Activated CD8-positive, alpha-beta memory T cell treated with anti-CD3 and anti-CD28 coated beads, Interleukin-2, amount 10 ng/mL, durations not matched to agents 7 days and 5 days (primary cell): ENCODE measurements at regions not wholly inside any gene's neighbourhood (a gene's known extent, or its start where the extent isn't known, plus 50 kb on each side); places are given as distances from the start of the nearest gene placed in this dataset.

Source experiments
- ATAC-seq: fragments of 150-1000 bp; cut with Tn5 transposase; one replicate; pipeline ENCODE4 v1.10.0; 2021; ENCODE audit warnings: moderate library complexity
- CTCF ChIA-PET: fragments of 350-600 bp; sonication (Branson Sonifier 250); formaldehyde crosslinking; loops from one replicate; lab custom pipeline; 2021; ENCODE audit warnings: antibody characterized with exemption; lab: Charles Lee
- DNase-seq: peaks from one replicate; pipeline ENCODE4 v3.0.0-alpha.2; 2020
- H3K27ac Mint-ChIP-seq: one replicate; pipeline ENCODE4 v1.8.0; 2021; ENCODE audit warnings: mild to moderate bottlenecking, mixed read lengths
- H3K27me3 Mint-ChIP-seq: one replicate; pipeline ENCODE4 v1.8.0; 2021; ENCODE audit warnings: mixed read lengths
- H3K36me3 Mint-ChIP-seq: one replicate; pipeline ENCODE4 v1.8.0; 2021; ENCODE audit warnings: mild to moderate bottlenecking, mixed read lengths
- H3K4me1 Mint-ChIP-seq: one replicate; pipeline ENCODE4 v1.8.0; 2021; ENCODE audit warnings: mixed read lengths
- H3K4me3 Mint-ChIP-seq: one replicate; pipeline ENCODE4 v1.8.0; 2021; ENCODE audit warnings: mild to moderate bottlenecking, moderate library complexity, mixed read lengths
- H3K9me3 Mint-ChIP-seq: one replicate; pipeline ENCODE4 v1.8.0; 2022; ENCODE audit warnings: low read depth, mixed read lengths

- CTCF ChIA-PET, result no interaction called here
- H3K27me3 Mint-ChIP-seq, result no peaks in the 10 kb centered on the region
- H3K9me3 Mint-ChIP-seq, result no peaks in the 10 kb centered on the region
- DNase-seq (no peak), ATAC-seq (no peak)
- no peak overlapping the region for H3K4me3 Mint-ChIP-seq
- H3K27ac Mint-ChIP-seq, result no peak overlapping the region
- H3K36me3 Mint-ChIP-seq, result no peaks in the 10 kb centered on the region
- no peaks in the 10 kb centered on the region for H3K4me1 Mint-ChIP-seq
Observed at GRCh38 chr5:93279296-93279963, 301.6 kb downstream of the NR2F1-AS1 start.

- CTCF ChIA-PET, result no interaction called here
- Mint-ChIP-seq H3K4me1 (no peaks in the 10 kb centered on the region), H3K27me3 (no peaks in the 10 kb centered on the region), H3K9me3 (no peaks in the 10 kb centered on the region), H3K27ac (no peak overlapping the region), H3K36me3 (no peaks in the 10 kb centered on the region), H3K4me3 (no peak overlapping the region)
- DNase-seq, result no peak
- ATAC-seq, result no peak
Observed at GRCh38 chr5:93278896-93279295, 302.1 kb downstream of the NR2F1-AS1 start.

- CTCF ChIA-PET, result no interaction called here
- Mint-ChIP-seq H3K4me3 (no peak overlapping the region), H3K27ac (no peak overlapping the region), H3K27me3 (no peaks in the 10 kb centered on the region), H3K36me3 (no peaks in the 10 kb centered on the region), H3K9me3 (no peaks in the 10 kb centered on the region), H3K4me1 (no peaks in the 10 kb centered on the region)
- DNase-seq (no peak), ATAC-seq (no peak)
Observed at GRCh38 chr5:93277051-93277450, 304.0 kb downstream of the NR2F1-AS1 start.

GRCh38 chr5:93275376-93275775, 305.6 kb downstream of the NR2F1-AS1 start:
- H3K4me1 Mint-ChIP-seq, result no peaks in the 10 kb centered on the region
- no peak for ATAC-seq
- CTCF ChIA-PET, result no interaction called here
- H3K4me3 Mint-ChIP-seq, result no peak overlapping the region
- no peaks in the 10 kb centered on the region for H3K36me3 Mint-ChIP-seq
- no peaks in the 10 kb centered on the region for H3K27me3 Mint-ChIP-seq
- no peaks in the 10 kb centered on the region for H3K9me3 Mint-ChIP-seq
- no peak for DNase-seq
- H3K27ac Mint-ChIP-seq, result no peak overlapping the region

- H3K4me1 Mint-ChIP-seq, result no peaks in the 10 kb centered on the region
- H3K27me3 Mint-ChIP-seq, result no peaks in the 10 kb centered on the region
- ATAC-seq, result no peak
- CTCF ChIA-PET, result no interaction called here
- H3K36me3 Mint-ChIP-seq, result no peaks in the 10 kb centered on the region
- no peak overlapping the region for H3K4me3 Mint-ChIP-seq
- H3K9me3 Mint-ChIP-seq, result no peaks in the 10 kb centered on the region
- DNase-seq, result no peak
- H3K27ac Mint-ChIP-seq, result no peak overlapping the region
Observed at GRCh38 chr5:93274291-93274690, 306.7 kb downstream of the NR2F1-AS1 start.

- Mint-ChIP-seq H3K9me3 (peaks cover 4% of the 10 kb centered on the region), H3K4me3 (no peak overlapping the region), H3K27ac (no peak overlapping the region), H3K27me3 (no peaks in the 10 kb centered on the region), H3K36me3 (no peaks in the 10 kb centered on the region), H3K4me1 (no peaks in the 10 kb centered on the region)
- ATAC-seq (no peak), DNase-seq (no peak)
- CTCF ChIA-PET, result no interaction called here
Observed at GRCh38 chr5:93273176-93273575, 307.8 kb downstream of the NR2F1-AS1 start.

GRCh38 chr5:93272108-93272507, 308.9 kb downstream of the NR2F1-AS1 start:
- ATAC-seq, result no peak
- DNase-seq, result no peak
- Mint-ChIP-seq H3K4me3 (no peak overlapping the region), H3K9me3 (peaks cover 4% of the 10 kb centered on the region), H3K4me1 (no peaks in the 10 kb centered on the region), H3K27me3 (no peaks in the 10 kb centered on the region), H3K27ac (no peak overlapping the region), H3K36me3 (no peaks in the 10 kb centered on the region)
- CTCF ChIA-PET, result no interaction called here

- no peaks in the 10 kb centered on the region for H3K4me1 Mint-ChIP-seq
- H3K27me3 Mint-ChIP-seq, result no peaks in the 10 kb centered on the region
- H3K9me3 Mint-ChIP-seq, result peaks cover 4% of the 10 kb centered on the region
- no peaks in the 10 kb centered on the region for H3K36me3 Mint-ChIP-seq
- CTCF ChIA-PET, result no interaction called here
- DNase-seq (no peak), ATAC-seq (no peak)
- no peak overlapping the region for H3K4me3 Mint-ChIP-seq
- H3K27ac Mint-ChIP-seq, result no peak overlapping the region
Observed at GRCh38 chr5:93267736-93268135, 313.3 kb downstream of the NR2F1-AS1 start.

GRCh38 chr5:93267276-93267675, 313.7 kb downstream of the NR2F1-AS1 start:
- DNase-seq (no peak), ATAC-seq (no peak)
- Mint-ChIP-seq H3K27ac (no peak overlapping the region), H3K27me3 (no peaks in the 10 kb centered on the region), H3K4me1 (no peaks in the 10 kb centered on the region), H3K4me3 (no peak overlapping the region), H3K36me3 (no peaks in the 10 kb centered on the region), H3K9me3 (peaks cover 4% of the 10 kb centered on the region)
- CTCF ChIA-PET, result no interaction called here

GRCh38 chr5:93257616-93258015, 323.4 kb downstream of the NR2F1-AS1 start:
- ATAC-seq (no peak), DNase-seq (no peak)
- Mint-ChIP-seq H3K4me3 (no peak overlapping the region), H3K27me3 (no peaks in the 10 kb centered on the region), H3K9me3 (peaks cover 2% of the 10 kb centered on the region), H3K4me1 (no peaks in the 10 kb centered on the region), H3K36me3 (no peaks in the 10 kb centered on the region), H3K27ac (no peak overlapping the region)
- CTCF ChIA-PET, result no interaction called here

GRCh38 chr5:93255796-93256195, 325.2 kb downstream of the NR2F1-AS1 start:
- CTCF ChIA-PET, result no interaction called here
- H3K27ac Mint-ChIP-seq, result no peak overlapping the region
- DNase-seq (no peak), ATAC-seq (no peak)
- H3K36me3 Mint-ChIP-seq, result no peaks in the 10 kb centered on the region
- peaks cover 2% of the 10 kb centered on the region for H3K9me3 Mint-ChIP-seq
- no peak overlapping the region for H3K4me3 Mint-ChIP-seq
- H3K27me3 Mint-ChIP-seq, result no peaks in the 10 kb centered on the region
- H3K4me1 Mint-ChIP-seq, result no peaks in the 10 kb centered on the region

GRCh38 chr5:93252165-93252564, 328.9 kb downstream of the NR2F1-AS1 start:
- H3K27ac Mint-ChIP-seq, result no peak overlapping the region
- H3K27me3 Mint-ChIP-seq, result no peaks in the 10 kb centered on the region
- ATAC-seq, result no peak
- no peaks in the 10 kb centered on the region for H3K36me3 Mint-ChIP-seq
- H3K4me3 Mint-ChIP-seq, result no peak overlapping the region
- no peaks in the 10 kb centered on the region for H3K9me3 Mint-ChIP-seq
- no peaks in the 10 kb centered on the region for H3K4me1 Mint-ChIP-seq
- CTCF ChIA-PET, result no interaction called here
- no peak for DNase-seq

- Mint-ChIP-seq H3K36me3 (no peaks in the 10 kb centered on the region), H3K27ac (no peak overlapping the region), H3K27me3 (no peaks in the 10 kb centered on the region), H3K9me3 (no peaks in the 10 kb centered on the region), H3K4me1 (no peaks in the 10 kb centered on the region), H3K4me3 (no peak overlapping the region)
- no peak for ATAC-seq
- CTCF ChIA-PET, result no interaction called here
- DNase-seq, result no peak
Observed at GRCh38 chr5:93251347-93251746, 329.7 kb downstream of the NR2F1-AS1 start.

- no peaks in the 10 kb centered on the region for H3K4me1 Mint-ChIP-seq
- no peak overlapping the region for H3K27ac Mint-ChIP-seq
- H3K27me3 Mint-ChIP-seq, result no peaks in the 10 kb centered on the region
- H3K36me3 Mint-ChIP-seq, result no peaks in the 10 kb centered on the region
- CTCF ChIA-PET, result no interaction called here
- no peak overlapping the region for H3K4me3 Mint-ChIP-seq
- H3K9me3 Mint-ChIP-seq, result no peaks in the 10 kb centered on the region
- DNase-seq (no peak), ATAC-seq (no peak)
Observed at GRCh38 chr5:93250424-93250823, 330.6 kb downstream of the NR2F1-AS1 start.
